Head of caudate nucleus (tissue), 42 donors: ENCODE measurements at regions not wholly inside any gene's neighbourhood (a gene's known extent, or its start where the extent isn't known, plus 50 kb on each side); places are given as distances from the start of the nearest gene placed in this dataset.

Source experiments
- DNase-seq, 42 donors: peaks; one replicate each; pipeline versions ENCODE4 v3.0.0 to v3.0.0-alpha.2; 2020 to 2021; ENCODE audit warnings: mixed read lengths in 7 of 42
- intact Hi-C: fragments of 100-400 bp; cut with DNase I; formaldehyde crosslinking; loops from one replicate; pipeline ENCODE4 v1.15.0; 2022

DNA sequence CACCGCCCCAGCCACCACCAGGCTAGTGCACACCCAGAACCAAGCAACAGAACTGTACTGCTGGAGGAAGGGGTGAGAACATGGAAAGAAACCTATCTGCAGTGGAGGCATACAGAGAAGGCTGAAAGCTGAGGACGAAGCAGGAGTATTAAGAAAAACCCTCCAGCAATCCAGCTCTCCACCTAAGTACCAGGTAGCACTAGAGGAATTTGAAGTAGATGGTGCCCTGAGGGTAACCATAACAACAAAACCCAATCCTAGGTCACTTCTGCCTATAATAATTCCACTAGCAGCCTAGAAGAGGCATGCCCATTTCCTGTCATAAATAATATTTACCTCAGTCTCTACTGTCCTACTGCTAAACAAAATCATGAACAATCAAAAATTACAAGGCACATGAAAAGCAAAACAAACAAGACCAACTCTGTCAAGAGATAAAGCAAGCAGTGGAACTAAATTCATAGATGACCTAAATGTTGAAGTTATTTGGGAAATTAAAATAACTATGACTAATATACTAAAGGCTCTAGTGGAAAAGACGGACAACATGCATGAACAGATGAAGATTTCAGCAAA, 51.1 kb downstream of the HYCC1 start:
- intact Hi-C loops = no loop called here
- DNase-seq = no peak

DNA sequence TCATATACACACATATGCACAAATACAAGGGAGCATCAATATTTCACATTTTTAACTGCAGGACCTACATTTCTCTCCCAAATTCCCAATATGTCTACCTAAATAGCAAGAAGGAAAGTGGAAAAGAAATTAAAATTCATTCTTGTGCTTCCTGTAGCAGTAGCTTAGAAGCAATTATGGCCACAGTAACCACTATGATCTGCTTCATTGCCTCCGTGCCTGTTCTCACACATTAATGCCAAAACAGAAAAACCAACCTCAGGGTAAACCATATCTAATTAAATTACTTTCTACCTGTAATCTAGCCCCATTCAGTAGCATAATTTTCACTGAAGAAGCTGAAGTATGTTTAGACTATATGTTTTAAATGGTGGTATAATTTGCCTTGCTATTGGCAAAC, 55.2 kb downstream of the HYCC1 start:
- intact Hi-C loops = no loop called here
- no peak for DNase-seq

DNA sequence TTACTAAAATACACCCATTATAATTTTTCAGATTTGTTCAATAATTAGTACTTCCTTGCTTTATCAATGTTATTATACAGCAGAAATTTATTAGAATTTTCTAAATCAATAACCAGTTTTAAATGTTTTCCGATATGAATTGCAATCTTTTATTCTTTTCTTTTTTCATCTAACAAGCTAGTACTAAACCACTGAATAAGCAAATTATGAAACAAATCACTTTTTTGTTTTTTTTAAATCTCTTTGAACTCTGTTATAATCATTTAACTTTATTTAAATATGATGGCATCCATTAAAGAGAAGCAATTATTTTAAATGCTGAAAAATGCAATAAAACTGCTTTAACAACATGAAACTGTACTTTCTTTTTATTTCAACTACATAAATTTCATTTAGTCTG, 59.7 kb downstream of the HYCC1 start:
- intact Hi-C loops = no loop called here
- DNase-seq = no peak

DNA sequence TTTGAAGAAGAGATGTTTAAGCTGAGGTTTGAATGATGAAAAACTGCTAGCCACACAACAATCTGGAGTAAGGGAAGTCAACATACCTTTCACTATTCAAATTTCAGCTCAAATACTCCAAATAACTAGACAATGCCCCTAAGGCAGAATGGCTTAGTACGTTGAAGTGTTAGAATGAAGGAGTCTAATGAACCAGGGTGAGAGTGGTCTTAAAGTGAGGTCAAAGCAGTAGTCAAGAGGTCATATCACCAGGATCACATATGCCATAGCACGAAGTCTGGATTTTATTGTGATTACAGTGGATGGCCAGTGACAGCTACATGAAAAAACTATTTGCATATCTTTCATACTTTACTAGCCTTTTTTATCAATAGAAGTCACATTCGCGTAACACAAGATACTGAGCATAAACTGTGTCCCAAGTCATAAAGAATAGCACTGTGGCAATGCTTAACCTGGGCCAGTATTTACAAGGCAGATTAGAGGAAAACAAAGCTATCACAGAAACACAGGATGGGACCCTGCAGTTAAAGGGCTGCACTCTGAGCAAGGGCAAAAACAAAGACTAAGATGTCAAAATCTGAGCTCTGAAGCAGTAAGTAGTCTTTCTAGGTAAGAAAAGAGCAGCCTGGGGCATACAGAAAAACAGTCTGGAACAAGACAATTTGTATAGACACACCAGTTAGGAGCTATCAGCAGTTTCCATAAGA, 61.5 kb downstream of the HYCC1 start:
- no peak for DNase-seq
- intact Hi-C loops = no loop called here

DNA sequence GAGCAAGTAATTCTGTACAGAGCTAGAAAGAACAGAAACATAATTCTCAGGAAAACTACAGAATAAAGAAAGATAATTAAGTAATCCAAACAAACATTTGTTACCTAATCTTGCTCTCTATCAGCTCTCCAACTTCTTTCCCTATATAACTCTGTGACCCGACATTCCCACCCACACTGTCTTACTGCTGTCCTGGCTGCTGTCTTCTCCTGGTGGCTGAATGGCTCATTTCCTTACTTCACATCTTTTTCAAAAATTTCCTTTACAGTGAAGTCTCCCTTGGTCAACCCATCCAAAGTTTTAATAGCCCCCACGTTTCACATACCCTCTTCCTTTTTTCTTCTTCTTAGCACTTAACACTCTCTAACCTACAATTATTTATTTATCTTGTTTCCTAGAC, 64.0 kb downstream of the HYCC1 start:
- DNase-seq = no peak
- intact Hi-C loops = no loop called here

DNA sequence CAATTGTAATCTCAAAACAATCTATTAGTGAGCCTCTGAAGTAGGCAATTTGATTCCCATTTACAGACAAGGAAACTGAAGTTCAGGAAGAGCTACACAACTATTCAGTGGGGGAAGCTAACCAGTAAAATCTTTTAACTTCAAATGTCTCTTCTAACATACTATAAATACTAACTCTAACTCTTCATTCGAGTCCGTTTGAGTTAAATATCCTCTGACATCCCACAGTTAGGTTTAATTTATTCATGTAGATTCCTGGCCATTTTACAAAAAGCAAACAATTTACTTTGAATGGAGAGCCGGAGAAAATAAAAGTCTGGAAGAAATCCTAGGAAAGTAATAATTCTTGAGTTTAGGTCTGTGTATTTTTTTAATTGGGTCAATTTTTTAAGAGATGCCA, 64.7 kb downstream of the HYCC1 start:
- intact Hi-C loops = no loop called here
- DNase-seq = no peak

DNA sequence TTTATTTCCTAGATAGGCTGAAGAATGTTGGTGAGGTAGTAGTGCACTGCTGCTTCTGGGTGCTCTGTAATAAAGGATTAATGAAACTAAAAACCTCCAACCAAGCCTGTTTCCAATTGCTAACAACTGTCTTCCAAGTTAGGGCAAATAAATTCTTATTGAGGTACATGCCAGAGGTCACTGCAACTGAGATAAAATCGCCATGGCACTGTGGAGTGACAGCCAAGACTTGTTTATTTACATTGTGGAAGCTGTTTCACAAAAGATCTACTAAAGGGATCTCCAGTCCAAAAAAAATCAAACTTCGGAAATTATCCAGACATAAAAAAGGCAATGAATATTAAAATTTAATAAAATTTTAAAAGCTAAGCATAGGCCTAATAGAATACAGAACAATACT, 65.2 kb downstream of the HYCC1 start:
- intact Hi-C loops = no loop called here
- no peak for DNase-seq

DNA sequence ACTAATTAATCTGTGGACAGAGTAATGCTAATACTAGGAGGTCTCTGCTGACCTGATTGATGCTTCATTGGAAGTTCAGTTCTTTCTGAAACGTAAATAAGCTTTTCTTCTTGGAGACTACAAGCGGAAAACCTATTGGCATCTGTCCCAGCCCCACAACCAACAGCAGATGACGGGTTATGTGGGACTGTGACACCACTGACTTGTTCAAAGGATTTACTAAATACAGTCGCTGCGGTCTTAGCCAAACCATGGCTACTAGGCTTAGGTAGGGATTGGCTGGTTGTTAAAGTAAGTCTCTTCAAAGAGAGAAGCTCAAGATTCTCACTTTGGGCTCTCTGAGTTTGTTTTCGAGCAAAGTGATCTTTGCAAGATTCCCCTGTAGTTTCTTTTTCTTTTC, 68.3 kb downstream of the HYCC1 start:
- DNase-seq = no peak
- intact Hi-C loops = no loop called here

DNA sequence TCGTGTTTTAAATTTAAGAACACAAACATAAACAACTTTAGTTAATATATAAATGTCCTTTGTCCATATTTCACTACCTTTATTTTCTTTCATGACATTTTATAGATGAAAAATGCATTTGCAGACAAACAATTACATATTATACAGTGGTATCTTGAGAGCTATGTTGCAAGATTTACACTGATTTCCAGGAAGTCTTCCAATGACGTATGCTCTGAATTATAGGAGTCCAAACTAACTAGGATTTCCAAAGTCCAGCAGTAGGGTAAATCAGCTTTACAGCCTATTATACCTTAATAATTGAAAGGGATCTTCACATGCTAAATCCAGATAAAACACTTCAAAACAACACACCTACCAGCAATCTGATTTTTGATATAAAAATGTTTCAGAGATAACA, 69.4 kb downstream of the HYCC1 start:
- no peak for DNase-seq
- intact Hi-C loops = no loop called here

DNA sequence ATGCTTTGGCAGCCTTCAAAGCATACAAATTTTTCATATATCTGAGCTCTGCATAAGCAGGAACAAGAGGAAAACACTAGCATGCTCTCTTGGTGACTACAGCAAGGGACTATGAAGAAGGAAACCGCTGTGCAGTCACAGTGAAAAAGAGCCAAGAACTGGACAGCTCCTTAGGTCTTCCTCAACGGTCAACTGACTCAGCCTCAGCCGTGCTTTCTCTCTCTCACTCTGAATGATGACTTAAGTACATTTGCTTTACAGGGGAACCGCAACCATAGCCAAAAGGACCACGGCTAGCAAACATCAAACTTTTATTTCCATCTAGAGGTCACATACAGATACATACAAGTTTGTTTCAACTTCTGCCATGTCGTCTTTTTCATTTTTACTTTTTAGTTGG, 69.9 kb downstream of the HYCC1 start:
- no peak for DNase-seq
- intact Hi-C loops = no loop called here

DNA sequence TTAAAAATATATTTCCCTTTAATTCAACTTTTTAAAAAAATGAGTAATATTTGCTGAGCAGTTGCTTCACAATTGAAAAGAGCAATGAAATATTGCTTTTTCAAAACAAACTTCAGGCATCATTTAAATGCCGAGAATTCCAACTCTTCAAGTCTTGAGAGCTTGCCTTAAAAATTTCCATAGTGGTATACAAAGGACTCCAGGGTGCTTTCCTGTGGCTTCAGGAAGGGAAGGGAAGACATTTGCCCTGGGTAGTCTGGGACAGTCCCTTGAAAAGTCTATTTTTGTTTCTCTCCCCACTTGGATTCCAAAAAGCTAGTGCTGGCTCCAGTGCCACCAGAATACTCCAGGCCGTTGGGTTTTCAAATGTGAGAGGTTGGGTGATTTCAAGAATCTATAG, 71.7 kb downstream of the HYCC1 start:
- intact Hi-C loops = no loop called here

DNA sequence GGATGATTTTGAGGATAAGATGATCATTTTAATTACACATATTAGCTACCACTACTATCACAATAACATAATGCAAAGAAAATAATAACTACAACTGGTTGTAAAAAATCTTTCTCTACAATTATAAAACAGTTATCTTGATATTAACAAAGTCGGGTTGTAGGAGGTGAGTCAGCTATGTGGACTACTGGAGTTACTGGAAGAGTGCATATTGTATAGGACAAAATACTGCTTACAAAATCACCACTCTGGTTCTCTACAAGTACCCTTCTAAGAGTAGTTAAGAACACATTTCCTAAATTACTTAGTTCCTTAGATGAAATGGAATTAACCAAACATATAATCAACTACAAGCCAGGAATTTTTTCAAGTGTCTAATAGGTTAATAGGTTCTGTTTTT, 74.1 kb downstream of the HYCC1 start:
- no peak for DNase-seq
- intact Hi-C loops = no loop called here

More for the DNA sequence above, 71.7 kb downstream of the HYCC1 start:
- DNase-seq = no peak

DNA sequence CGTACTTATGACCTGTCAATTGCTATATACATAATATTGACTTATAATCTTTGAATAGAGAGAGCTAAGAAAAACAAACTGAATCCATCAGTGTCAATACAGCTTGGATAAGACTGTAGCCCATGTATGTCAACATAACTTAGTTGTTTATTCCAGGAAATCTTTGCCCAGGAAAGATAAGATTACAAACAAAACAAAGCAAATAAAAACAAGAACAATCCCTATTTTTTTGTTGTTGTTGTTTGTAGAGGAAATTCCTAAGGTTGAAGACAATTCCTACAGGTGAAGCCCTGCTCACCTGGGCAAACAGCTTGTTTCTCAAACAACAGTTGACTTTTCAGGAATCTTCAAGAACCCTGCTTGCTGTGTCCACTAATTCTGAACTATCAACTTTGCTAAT, 76.0 kb downstream of the HYCC1 start:
- intact Hi-C loops = no loop called here
- no peak for DNase-seq

DNA sequence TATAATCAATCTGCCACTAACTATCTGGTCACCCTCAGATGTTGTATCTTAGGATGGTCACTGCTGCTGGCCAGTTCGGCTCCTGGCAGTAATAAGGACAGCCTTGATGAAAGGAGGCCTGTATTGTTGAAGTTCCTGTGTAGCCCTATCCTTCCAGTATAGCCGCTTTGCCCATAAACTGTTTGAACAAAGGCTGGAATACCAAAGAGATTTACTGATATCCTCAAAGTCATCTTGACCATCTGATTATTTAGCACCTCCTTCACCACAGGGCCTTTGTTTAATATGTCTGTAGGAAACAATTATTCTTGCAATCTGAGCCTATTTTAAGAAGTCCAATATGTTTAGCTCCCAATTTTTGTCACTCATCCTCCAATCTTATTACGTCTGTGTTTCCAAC, 77.7 kb downstream of the HYCC1 start:
- DNase-seq = no peak
- intact Hi-C loops = no loop called here

DNA sequence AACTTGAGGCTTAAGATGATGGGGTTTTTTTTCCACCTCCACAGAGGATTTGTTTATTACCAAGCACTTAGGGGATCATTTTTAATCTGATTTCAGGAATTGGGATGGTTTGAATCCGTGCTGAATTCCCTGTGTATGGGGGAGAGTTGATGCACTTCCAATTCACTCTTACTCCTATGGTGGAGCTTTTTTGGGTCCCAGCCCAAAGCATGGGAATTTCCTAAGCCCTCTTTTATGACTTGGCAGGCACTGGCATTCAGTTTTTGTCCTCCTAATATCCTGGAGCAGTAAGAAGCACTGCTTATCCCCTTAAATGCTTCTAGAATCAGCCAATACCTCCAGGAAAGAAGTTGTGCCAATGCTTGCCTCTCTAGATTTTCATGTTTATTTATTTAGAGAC, 78.7 kb downstream of the HYCC1 start:
- no peak for DNase-seq
- intact Hi-C loops = no loop called here

DNA sequence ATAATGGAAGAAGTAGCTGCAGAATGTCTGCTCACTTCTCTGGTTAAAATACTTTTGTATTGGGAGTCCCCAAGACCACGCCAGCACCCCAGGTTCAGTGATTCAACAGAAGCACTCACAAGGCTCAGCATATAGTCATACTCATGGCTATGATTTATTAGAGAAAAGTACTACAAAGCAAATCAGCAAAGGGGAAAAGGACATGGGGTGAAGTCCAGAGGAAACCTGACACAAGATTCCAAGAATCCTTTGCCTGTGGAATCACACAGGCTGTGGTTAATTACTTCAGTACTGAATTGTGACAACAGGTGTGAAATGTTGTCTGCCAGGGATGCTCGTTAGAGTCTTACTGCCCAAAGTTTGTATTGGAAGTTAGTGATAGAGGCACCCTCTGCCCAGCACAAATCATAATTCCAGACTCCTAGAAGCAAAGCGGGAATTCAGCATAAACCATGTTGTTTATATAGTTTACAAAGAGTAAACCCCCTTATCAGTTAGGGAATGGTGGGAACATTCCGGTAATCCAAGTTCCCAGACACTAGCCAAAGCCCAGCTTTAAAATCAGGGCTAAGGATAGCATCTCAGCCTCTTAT, 79.4 kb downstream of the HYCC1 start:
- intact Hi-C loops = no loop called here

DNA sequence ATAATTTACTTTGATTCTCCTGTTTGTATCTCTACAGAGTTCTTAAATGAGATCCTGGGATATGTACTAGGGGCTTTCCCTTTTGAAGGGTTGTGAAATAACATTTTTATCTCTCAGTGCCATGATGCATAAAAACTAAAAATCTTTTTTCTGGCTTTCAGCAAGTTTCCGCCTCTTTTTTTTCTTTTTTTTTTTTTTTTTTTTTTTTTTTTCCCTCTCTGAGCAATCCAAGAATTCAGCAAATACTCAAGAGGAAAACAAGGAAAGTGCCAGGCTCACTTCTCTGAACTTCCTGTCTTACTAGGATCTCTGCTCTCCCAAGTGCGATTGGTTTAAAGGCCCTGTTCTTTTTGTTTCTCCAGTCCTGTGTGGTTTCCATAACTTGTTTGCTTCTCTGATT, 79.9 kb downstream of the HYCC1 start:
- DNase-seq = no peak
- intact Hi-C loops = no loop called here

More for the DNA sequence above, 79.4 kb downstream of the HYCC1 start:
- no peak for DNase-seq

DNA sequence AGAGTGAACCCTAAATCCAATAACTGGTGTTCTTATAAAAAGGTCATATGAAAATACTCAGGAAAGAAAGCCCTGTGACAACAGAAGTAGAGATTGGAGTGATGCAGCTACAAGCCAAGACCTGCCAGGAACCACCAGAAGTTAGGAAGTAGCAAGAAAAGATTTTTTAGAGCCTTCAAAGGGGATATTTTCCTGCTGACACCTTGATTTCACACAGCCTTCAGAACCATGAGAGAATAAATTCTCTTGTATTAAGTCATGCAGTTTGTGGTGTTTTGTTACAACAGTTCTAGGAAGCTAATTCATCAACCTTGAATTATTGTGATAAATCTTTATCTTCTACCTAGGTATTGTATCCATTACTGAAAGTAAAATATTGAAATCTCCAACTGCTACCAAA, 81.0 kb downstream of the HYCC1 start:
- intact Hi-C loops = no loop called here
- DNase-seq = no peak

DNA sequence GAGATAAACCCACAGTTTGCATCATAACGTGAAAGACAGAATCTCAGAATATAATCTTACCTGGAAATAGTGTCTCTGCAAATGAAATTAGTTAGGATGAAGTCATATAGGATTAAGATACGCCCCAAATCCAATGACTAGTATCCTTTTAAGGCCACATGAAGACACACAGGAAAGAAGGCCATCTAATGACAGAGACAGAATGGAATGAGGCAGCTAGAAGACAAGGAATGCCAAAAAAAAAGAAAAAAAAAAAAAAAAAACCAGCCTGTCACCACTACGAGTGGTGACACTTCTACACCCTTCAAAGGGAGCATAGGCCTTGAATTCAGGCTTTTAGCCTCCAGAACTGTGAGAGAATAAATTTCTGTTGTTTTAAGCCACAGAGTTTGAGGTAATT, 82.9 kb downstream of the HYCC1 start:
- no peak for DNase-seq
- intact Hi-C loops = no loop called here

DNA sequence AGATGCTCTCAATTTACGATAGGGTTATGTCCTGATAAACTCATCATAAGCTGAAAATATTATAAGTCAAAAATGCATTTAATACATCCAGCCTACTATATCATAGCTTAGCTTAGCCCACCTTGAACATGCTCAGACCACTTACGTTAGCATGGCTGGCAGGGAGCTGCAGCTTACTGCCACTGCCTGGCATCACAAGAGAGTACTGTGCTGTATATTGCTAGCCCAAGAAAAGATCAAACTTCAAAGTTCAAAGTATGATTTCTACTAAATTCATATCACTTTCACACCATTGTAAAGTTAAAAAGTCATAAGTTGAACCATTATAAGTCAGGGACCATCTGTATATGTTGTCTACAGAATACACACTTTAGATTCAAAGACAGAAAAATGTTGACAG, 91.6 kb downstream of the HYCC1 start:
- no peak for DNase-seq
- intact Hi-C loops = no loop called here

DNA sequence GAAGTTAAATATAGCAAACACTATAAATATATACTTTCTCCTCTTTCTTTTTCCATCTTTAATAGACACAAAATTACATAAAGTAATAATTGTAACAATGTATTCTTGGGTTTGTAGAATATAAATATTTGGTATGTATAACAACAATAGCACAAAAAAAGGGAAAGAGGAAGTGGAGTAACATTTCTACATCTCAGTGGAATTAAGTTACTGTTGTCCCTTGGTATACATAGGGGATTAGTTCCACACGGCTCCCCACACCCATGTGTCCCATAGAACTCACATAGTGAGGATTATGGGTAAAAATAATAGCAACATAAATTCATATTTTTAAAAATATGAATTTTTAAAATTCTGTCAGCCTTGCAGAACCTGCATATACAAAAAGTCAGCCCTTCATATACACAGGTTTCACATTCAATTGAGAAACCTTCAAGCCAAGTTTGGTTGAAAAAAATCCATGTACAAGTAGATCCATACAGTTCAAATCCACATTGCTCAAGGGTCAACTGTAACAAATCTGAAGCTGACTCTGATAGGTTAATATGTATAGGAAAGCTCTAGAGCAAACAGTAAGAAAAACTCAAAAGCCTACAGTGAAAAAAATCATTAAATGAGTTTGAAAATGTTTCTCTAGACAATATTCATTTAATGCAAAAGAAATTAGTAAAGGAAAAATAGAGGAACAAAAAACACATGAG, 92.4 kb downstream of the HYCC1 start:
- intact Hi-C loops = no loop called here
- no peak for DNase-seq
